M059J (cell line): ENCODE measurements at regions not wholly inside any gene's neighbourhood (a gene's known extent, or its start where the extent isn't known, plus 50 kb on each side); places are given as distances from the start of the nearest gene placed in this dataset.

Experiments
- DNase-seq: peaks from one replicate; pipeline ENCODE4 v3.0.0-alpha.2; 2012; ENCODE audit warnings: low read depth

DNA sequence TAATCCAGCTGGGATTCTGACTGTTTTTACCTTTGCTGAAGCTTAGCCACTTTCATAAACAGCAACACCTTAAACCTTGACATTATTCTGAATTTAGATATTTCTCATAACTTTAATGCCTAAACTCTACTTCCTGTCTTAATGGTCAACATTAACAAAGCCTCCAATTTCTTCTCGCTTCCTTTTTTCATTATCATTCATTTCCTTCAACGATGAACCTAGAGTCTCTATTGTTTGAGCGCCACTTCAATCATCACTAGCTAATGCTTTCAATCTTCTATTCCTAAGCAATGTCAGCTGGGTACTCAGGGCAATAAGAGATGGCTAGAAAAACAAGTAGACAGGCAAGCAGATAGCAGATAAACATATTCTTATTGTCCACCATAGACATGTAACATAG, 96.6 kb upstream of the TMEM196 start:
- no peak for DNase-seq

DNA sequence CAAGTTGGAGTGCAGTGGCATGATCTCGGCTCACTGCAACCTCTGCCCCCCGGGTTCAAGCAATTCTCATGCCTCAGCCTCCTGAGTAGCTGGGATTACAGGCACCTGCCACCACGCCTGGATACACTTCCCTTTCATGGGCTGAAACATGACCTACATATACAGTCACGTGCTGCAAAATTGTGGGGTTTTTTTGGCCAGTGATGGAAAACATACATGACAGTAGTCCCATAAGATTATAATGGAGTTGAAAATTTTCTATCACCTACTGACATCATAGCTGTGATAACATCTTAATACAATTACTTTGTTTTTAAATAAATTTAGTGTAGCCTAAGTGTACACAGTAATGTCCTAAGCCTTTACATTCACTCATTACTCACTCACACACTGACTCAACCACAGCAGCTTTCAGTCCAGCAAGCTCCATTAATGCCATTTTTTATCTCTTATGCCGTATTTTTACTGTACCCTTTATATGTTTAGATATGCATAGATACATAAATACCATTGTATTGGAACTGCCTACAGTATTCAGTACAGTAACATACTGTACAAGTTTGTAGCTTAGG, 79.9 kb upstream of the TMEM196 start:
- DNase-seq = no peak

DNA sequence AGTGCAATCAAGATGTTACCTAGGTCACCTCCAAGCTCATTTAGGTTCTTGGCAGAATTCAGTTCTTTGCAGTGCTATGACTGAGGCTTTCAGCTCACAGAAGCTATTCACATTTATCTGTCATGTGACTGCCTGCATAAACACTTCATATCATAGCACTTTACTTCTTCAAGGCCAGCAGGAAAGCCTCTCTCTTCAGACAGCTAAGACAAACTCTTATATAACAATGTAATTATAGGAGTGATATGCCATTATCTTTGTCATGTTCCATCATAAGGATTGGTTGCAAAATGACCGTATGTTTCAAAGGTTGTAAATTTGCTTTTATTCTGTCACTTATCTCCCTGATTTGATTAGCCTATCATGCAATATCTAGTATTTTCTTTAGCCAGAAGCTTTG, 78.8 kb upstream of the TMEM196 start:
- DNase-seq = no peak

DNA sequence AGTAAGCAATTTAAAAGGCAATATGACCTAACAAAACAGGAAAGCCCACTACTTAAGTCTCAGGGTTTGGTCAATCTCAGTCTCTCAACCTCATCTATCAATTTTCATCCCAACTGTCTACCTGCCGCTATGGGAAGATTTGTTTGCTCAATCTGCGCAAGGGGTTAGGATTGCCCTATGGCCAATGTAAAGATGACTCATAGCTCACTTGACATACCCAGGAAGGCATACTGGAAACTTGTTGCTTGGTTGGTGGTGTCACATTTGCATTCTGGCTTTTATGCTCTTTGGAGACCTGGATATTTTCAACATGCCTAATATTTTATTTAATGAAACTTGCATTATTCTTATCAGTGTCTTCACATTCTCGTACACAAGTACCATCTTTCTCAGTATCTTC, 78.1 kb upstream of the TMEM196 start:
- DNase-seq = no peak

DNA sequence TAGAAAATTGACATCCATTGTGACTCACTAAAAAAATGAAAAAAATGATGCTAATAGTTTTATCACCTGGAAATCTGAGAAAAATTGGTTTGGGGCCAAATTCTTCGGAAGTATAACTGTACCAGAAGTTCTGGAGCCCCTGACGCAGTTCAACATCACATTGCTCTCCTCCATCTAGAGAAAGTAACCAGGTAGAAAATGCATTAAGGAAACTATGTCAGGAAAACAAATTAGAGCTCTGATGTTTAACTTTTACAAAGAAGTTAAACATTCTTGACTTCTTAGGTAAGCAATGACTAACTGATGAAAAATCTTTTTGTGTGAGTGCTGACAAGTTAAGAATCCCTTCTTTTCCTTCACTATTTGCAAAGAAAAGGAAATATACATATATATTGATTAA, 61.1 kb upstream of the TMEM196 start:
- DNase-seq = peak; percentile 69

DNA sequence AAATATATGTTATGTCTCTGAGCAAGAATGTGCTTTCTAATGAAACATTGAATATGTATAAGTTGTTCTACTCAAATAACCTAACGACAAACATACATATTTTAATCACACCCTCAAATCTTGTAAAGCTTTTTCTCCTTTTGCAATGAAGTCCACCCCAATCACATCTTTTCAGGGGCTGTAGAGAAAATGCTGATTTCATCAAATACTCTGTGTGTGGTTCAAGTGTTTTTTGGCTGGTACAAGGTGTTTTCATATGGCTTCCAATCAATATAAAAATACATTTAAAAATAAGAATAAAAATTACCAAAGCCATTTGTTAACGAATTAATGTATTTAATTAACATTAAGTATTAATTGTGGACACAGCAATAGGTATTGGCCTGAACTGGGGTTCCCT, 57.2 kb upstream of the TMEM196 start:
- no peak for DNase-seq
